Activated T-helper 17 cell treated with anti-CD3 and anti-CD28 coated beads, Interleukin-2, amount 50 U/mL, for 72 hours (primary cell): ENCODE measurements at regions not wholly inside any gene's neighbourhood (a gene's known extent, or its start where the extent isn't known, plus 50 kb on each side); places are given as distances from the start of the nearest gene placed in this dataset.
"Not testable (repeated sequence)": the region's sequence is repeated elsewhere in the genome, so short reads cannot be mapped to it uniquely, and the experiment has no call there.

Experiments
- ATAC-seq: fragments of 150-1000 bp; cut with Tn5 transposase; replicated peaks from 2 replicates; pipeline ENCODE4 v1.10.0; 2021; ENCODE audit warnings: mild to moderate bottlenecking, moderate library complexity
- H3K27ac Mint-ChIP-seq: one replicate; pipeline ENCODE4 v1.8.0; 2022; ENCODE audit warnings: mixed read lengths
- H3K27me3 Mint-ChIP-seq: one replicate; pipeline ENCODE4 v1.8.0; 2022; ENCODE audit warnings: mixed read lengths
- H3K36me3 Mint-ChIP-seq: one replicate; pipeline ENCODE4 v1.8.0; 2022; ENCODE audit warnings: low read depth, mild to moderate bottlenecking, mixed read lengths
- H3K4me1 Mint-ChIP-seq: one replicate; pipeline ENCODE4 v1.8.0; 2022; ENCODE audit warnings: mixed read lengths
- H3K4me3 Mint-ChIP-seq: one replicate; pipeline ENCODE4 v1.8.0; 2022; ENCODE audit warnings: mild to moderate bottlenecking, mixed read lengths
- H3K9me3 Mint-ChIP-seq: one replicate; pipeline ENCODE4 v1.8.0; 2022; ENCODE audit warnings: mixed read lengths

DNA sequence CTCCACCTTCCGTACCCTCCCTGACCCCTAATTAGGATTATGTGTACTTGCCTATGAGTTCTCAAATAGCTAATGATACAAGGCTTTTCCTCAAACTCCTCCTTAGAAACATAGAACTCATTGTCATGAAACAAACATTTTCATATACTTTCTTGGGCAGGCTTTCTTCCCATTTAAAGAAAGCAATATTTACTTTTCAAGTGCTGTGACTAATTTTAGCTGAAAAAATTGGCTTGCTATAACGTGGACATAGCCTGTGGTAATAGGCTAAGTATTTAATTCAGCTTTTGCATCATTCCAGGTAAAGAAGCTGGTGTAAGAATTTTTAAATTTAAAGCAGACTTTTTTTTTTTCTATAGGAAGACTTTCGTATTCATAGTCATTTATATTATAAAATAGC is 208.7 kb downstream of the SOX2 start:
- no peak for ATAC-seq
- Mint-ChIP-seq H3K4me3 (no peak overlapping the region), H3K36me3 (no peaks in the 10 kb centered on the region), H3K27ac (no peak overlapping the region), H3K9me3 (no peaks in the 10 kb centered on the region), H3K27me3 (peaks cover 8% of the 10 kb centered on the region), H3K4me1 (no peaks in the 10 kb centered on the region)

DNA sequence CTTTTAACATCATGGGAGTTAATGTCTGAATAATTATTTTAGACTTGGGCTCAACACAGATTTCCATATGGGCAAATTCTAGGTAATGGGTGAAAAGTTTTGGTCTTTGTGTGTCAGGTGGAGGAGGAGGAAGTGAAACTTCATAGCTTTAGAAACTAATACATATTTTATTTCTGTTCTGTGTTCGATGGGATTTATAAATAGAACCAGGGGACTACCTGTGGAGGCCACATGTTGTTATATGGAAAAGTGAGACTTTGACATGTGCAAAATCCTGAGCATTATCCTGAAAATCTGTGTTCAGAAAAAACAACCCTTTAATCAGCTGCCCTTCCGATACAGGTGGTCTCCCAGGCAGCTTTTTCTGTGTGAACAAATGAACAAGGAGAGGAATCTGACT is 209.5 kb downstream of the SOX2 start:
- Mint-ChIP-seq H3K4me3 (no peak overlapping the region), H3K4me1 (no peaks in the 10 kb centered on the region), H3K27me3 (peaks cover 4% of the 10 kb centered on the region), H3K27ac (no peak overlapping the region), H3K9me3 (no peaks in the 10 kb centered on the region), H3K36me3 (no peaks in the 10 kb centered on the region)
- no peak for ATAC-seq

DNA sequence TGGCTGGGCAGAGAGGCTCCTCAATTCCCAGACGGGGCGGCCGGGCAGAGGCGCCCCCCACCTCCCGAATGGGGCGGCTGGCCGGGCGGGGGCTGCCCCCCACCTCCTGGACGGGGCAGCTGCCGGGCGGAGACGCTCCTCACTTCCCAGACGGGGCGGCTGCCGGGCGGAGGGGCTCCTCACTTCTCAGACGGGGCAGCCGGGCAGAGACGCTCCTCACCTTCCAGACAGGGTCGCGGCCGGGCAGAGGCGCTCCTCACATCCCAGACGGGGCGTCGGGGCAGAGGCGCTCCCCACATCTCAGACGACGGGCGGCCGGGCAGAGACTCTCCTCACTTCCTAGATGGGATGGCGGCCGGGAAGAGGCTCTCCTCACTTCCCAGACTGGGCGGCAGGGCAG is 214.1 kb downstream of the SOX2 start:
- not testable (repeated sequence) for H3K36me3 Mint-ChIP-seq, H3K27ac Mint-ChIP-seq, H3K27me3 Mint-ChIP-seq, H3K4me1 Mint-ChIP-seq, H3K4me3 Mint-ChIP-seq, H3K9me3 Mint-ChIP-seq, ATAC-seq

DNA sequence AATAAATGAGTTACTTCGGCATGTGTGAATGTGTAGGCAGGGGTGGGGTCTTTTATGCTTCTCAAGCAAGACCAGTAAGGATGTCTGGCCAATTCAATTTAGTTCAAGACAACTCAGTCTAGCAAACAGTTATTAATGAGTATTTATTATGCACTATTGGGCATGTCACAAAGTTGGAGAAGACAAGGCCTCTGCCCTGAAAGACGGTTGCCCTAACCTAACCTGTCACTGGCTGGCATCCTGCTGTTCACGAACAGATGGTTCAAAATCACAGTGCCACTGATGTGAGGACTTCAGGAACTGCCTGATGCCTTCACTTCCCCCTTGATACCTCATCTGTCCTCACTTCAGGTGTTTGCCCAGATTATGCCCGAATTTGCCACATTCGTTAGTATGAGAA is 217.8 kb downstream of the SOX2 start:
- no peak overlapping the region for H3K4me3 Mint-ChIP-seq
- peaks cover 5% of the 10 kb centered on the region for H3K9me3 Mint-ChIP-seq
- H3K27me3 Mint-ChIP-seq, result peaks cover 2% of the 10 kb centered on the region
- ATAC-seq, result no peak
- no peaks in the 10 kb centered on the region for H3K4me1 Mint-ChIP-seq
- H3K27ac Mint-ChIP-seq, result no peak overlapping the region
- H3K36me3 Mint-ChIP-seq, result no peaks in the 10 kb centered on the region

DNA sequence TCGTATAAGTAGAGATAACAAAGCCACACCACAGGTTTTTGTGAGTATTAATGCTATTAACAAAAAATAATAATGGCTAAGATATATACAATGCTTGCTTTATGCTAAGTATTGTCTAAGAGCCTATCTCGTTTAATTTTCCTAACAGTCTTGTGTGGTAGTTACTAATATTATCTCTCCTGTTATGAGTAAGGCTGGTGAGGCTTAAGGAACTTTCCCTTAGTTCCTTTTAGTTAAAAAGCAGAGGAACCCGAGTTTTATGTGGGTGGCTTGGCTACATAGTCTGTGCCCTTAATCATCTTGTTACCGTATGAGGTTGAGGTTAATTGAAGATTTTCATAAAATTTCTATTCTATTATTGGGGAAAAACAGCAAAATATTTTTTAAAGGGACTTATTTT is 218.4 kb downstream of the SOX2 start:
- no peak for ATAC-seq
- no peaks in the 10 kb centered on the region for H3K4me1 Mint-ChIP-seq
- H3K9me3 Mint-ChIP-seq, result peaks cover 5% of the 10 kb centered on the region
- no peak overlapping the region for H3K4me3 Mint-ChIP-seq
- H3K27me3 Mint-ChIP-seq, result peaks cover 2% of the 10 kb centered on the region
- no peak overlapping the region for H3K27ac Mint-ChIP-seq
- H3K36me3 Mint-ChIP-seq, result no peaks in the 10 kb centered on the region

DNA sequence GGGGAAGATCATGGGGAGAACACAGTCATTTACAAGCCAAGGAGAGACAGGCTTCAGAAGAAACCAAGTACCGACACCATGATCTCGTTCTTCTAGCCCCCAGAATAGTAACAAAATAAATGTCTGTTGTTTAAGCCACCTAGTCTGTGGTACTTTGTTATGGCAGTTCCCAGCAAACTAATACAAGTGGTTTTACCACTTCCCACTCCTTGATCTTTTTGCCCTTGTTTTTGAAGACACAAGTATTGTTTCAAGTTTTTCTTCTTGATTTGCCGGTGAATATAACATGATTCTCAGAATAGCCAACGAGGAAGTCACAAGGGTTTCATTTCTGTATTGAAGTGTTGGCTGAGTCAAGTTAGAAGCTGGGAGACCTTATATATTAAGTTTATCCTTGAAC is 220.3 kb downstream of the SOX2 start:
- ATAC-seq, result no peak
- peaks cover 2% of the 10 kb centered on the region for H3K27me3 Mint-ChIP-seq
- no peaks in the 10 kb centered on the region for H3K4me1 Mint-ChIP-seq
- H3K4me3 Mint-ChIP-seq, result no peak overlapping the region
- H3K9me3 Mint-ChIP-seq, result peaks cover 5% of the 10 kb centered on the region
- no peaks in the 10 kb centered on the region for H3K36me3 Mint-ChIP-seq
- H3K27ac Mint-ChIP-seq, result no peak overlapping the region

DNA sequence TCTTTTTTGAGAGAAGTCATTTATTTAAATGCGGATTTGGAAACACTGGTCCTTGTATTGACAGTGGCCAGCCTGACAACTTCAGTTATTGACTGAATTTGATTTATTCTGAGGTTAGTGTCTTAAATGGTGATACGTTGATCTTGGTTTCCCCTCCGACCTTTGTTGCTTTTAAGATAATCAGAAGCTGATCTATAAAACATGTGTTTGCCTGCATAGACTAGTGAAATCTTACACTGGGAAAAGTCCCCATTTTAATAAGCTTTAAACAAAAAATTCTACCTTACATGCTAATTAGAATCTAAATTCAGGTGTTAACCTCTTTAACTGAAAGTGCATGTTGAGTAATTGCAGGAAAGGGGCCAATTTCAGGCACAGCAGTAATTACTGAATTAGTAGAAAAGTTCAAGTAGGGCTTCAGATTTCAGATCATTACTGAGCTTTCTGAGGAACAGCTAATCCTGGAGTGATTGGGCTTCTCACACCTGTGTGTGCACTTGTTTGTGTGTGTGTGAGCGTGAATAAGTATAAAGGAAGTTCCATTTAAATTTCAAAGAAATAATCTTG is 221.4 kb downstream of the SOX2 start:
- H3K27me3 Mint-ChIP-seq, result peaks cover 2% of the 10 kb centered on the region
- ATAC-seq, result no peak
- no peaks in the 10 kb centered on the region for H3K36me3 Mint-ChIP-seq
- H3K27ac Mint-ChIP-seq, result no peak overlapping the region
- peaks cover 5% of the 10 kb centered on the region for H3K9me3 Mint-ChIP-seq
- H3K4me1 Mint-ChIP-seq, result no peaks in the 10 kb centered on the region
- no peak overlapping the region for H3K4me3 Mint-ChIP-seq

DNA sequence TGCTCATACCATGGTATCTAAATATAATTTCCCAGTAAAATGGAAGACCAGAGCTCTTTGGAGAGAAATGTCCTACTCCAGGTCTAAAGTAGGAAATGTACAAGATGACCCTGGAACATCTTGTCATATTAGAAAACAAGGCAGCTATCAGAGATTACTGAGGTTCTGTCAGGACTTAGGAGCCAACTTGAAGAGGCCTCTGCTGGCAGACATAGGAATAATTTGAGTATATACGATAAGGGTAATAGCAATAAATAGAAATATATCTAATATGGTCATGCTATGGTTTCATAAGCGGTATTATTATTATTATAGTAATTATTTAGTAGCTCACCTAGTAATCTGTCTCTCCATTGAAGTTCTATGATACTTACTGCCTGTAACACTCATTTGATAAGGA is 224.2 kb downstream of the SOX2 start:
- peaks cover 2% of the 10 kb centered on the region for H3K27me3 Mint-ChIP-seq
- H3K27ac Mint-ChIP-seq, result no peak overlapping the region
- H3K9me3 Mint-ChIP-seq, result no peaks in the 10 kb centered on the region
- no peak for ATAC-seq
- H3K36me3 Mint-ChIP-seq, result no peaks in the 10 kb centered on the region
- H3K4me3 Mint-ChIP-seq, result no peak overlapping the region
- no peaks in the 10 kb centered on the region for H3K4me1 Mint-ChIP-seq

DNA sequence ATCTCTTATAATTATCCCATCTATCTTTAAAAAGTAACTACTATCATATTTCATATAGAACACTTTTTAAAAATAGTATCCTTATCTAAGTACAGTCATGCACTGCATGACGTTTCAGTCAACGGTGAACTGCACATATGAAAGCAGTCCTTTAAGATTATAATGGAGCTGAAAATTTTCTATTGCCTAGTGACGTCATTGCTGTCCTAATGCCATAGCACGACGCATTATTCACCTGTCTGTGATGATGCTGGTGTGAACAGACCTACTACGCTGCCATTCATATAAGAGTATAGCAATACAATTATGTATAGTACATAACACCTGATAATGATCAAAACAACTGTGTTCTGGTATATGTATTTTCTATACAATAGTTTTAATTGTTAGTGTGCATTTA is 225.0 kb downstream of the SOX2 start:
- no peak overlapping the region for H3K4me3 Mint-ChIP-seq
- H3K36me3 Mint-ChIP-seq, result no peaks in the 10 kb centered on the region
- peaks cover 2% of the 10 kb centered on the region for H3K27me3 Mint-ChIP-seq
- no peaks in the 10 kb centered on the region for H3K4me1 Mint-ChIP-seq
- no peak overlapping the region for H3K27ac Mint-ChIP-seq
- no peak for ATAC-seq
- H3K9me3 Mint-ChIP-seq, result no peaks in the 10 kb centered on the region

DNA sequence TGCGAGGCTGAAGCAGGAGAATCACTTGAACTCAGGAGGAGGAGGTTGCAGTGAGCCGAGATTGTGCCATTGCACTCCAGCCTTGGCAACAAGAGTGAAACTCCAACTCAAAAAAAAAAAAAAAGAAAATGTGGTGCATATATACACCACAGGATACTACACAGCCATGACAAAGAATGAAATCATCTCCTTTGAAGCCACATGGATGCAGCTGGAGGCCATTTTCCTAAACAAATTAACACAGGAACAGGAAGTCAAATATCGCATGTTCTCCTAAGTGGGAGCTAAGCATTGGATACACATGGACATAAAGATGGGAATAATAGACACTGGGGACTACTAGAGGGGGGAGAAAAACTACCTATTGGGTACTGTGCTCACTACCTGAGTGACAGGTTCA is 226.9 kb downstream of the SOX2 start:
- ATAC-seq, H3K9me3 Mint-ChIP-seq, H3K27me3 Mint-ChIP-seq, H3K4me1 Mint-ChIP-seq, H3K36me3 Mint-ChIP-seq, H3K27ac Mint-ChIP-seq, H3K4me3 Mint-ChIP-seq: not testable (repeated sequence)

DNA sequence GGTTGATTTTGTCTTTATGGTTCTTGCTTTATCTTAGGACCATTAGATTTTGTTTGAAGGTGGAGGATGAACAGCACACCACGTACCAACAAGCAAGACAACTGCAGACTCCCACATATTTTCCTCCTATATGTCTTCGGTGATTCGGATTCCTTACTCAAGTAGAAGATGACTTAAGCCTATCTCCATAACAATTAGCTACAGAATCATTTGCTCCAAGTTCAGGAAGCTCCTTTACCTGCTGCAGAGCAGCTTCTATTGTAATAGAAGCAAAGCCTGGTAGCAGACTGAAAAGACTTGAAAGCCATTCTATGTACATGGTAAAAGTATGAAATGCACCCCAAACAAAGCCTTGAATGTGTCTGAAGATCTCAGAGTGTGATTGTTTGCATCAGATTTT is 229.0 kb downstream of the SOX2 start:
- Mint-ChIP-seq H3K9me3 (no peaks in the 10 kb centered on the region), H3K4me1 (no peaks in the 10 kb centered on the region), H3K36me3 (no peaks in the 10 kb centered on the region), H3K27ac (no peak overlapping the region), H3K4me3 (no peak overlapping the region), H3K27me3 (no peaks in the 10 kb centered on the region)
- ATAC-seq, result no peak

DNA sequence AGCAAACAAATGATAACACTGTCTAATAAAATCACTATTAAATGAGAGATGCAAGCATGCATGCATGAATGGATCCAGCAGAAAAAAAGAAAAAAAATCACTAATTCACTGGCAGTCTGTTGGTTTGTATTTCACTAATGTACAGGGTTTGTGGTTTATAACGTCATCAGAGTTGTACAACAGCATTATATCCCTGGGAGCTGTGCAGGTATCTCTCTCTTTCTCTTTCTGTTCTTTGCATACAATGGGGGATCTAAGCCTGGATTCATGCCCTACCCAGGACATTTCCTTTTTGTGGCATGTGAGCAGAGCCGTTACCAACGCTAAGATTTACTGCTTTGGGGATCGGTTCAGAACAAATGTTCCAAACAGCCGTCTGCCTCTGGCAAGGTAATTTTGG is 229.5 kb downstream of the SOX2 start:
- Mint-ChIP-seq H3K4me1 (no peaks in the 10 kb centered on the region), H3K9me3 (no peaks in the 10 kb centered on the region), H3K27ac (no peak overlapping the region), H3K36me3 (no peaks in the 10 kb centered on the region), H3K27me3 (peaks cover under 1% of the 10 kb centered on the region), H3K4me3 (no peak overlapping the region)
- no peak for ATAC-seq

DNA sequence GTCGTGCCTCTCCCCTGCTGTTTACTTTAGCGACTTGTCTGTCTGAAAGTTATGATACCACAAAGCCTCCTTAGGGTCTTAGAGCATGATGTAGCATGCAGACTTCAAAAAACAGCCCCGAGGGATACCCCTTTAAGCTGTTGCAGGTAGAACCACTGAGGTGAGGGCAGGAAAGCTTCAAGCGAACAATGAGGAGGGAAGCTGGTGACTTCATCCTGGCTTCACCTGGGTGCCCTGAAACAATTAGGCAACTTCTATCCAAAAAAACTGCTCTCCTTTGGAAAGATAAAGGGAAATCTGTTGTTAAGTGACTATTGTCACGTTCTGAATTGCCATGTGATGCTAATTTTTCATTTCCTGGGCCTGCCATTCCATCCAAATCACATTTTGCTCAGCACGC is 231.6 kb downstream of the SOX2 start:
- Mint-ChIP-seq H3K27ac (no peak overlapping the region), H3K36me3 (no peaks in the 10 kb centered on the region)
- no peak for ATAC-seq

DNA sequence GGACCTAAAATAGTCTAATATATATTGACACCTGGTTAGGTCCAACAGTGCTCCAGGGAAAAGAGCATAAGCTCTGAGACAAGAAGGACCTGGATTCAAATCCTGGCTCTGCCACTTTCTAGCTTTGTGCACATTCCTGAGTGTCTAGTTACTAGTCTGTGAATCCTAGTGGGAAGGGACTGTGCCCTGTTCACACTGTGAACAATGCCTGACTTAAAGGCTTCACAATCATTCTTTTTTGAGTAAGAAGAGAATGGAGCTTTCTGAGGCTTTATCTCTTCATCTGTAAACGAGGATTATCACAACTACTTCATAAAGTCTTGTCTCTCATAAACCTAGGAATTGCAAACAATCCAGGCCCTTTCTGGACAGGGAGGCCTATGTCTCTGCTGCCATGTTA is 235.9 kb downstream of the SOX2 start:
- Mint-ChIP-seq H3K9me3 (peaks cover under 1% of the 10 kb centered on the region), H3K27me3 (peaks cover 6% of the 10 kb centered on the region), H3K4me3 (no peak overlapping the region), H3K36me3 (no peaks in the 10 kb centered on the region), H3K4me1 (no peaks in the 10 kb centered on the region), H3K27ac (no peak overlapping the region)
- ATAC-seq, result no peak

More for the DNA sequence above, 231.6 kb downstream of the SOX2 start:
- Mint-ChIP-seq H3K4me1 (no peaks in the 10 kb centered on the region), H3K4me3 (no peak overlapping the region), H3K9me3 (no peaks in the 10 kb centered on the region), H3K27me3 (peaks cover 3% of the 10 kb centered on the region)

DNA sequence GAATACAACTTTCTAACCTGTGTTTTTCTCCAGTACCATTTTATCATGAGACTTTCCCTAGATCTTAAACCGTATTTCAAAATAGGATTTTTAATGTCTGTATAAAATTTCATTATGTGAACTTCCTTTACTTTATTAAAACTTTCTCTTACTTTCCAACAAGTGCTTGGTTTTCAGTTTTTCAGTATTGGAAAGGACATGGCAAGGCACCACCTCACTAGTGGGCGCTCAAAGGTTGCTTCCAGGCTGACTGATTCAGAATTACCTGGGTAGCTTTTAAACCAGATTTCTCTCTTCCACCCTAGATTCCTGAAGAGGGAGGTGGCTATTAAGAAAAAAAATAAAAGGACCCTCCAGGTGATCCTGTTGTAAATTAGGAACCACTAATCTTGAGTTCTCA is 236.6 kb downstream of the SOX2 start:
- Mint-ChIP-seq H3K9me3 (peaks cover 7% of the 10 kb centered on the region), H3K4me3 (no peak overlapping the region)

DNA sequence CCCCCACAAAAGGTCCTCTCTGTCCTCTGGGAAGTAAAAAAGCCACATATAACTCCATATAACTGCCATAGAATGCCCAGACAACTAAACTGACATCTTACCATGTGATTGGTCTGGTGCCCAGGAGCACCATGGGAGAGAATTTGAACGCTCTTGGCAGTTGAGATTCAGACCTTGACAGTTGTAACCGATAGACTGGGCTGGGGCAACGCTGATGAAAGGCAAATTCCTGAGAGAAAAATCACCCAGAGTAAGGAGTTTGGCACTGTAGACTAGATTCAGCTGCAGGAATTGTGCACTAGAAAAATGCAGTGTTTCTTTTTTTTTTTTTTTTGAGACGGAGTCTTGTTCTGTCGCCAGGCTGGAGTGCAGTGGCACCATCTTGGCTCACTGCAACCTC is 240.5 kb downstream of the SOX2 start:
- Mint-ChIP-seq H3K4me1 (no peaks in the 10 kb centered on the region), H3K4me3 (no peak overlapping the region), H3K27ac (no peak overlapping the region), H3K9me3 (peaks cover 9% of the 10 kb centered on the region), H3K27me3 (peaks cover 3% of the 10 kb centered on the region), H3K36me3 (no peaks in the 10 kb centered on the region)
- no peak for ATAC-seq

More for the DNA sequence above, 236.6 kb downstream of the SOX2 start:
- no peak for ATAC-seq
- peaks cover 6% of the 10 kb centered on the region for H3K27me3 Mint-ChIP-seq
- H3K36me3 Mint-ChIP-seq, result no peaks in the 10 kb centered on the region
- no peak overlapping the region for H3K27ac Mint-ChIP-seq
- no peaks in the 10 kb centered on the region for H3K4me1 Mint-ChIP-seq
